ENCODE measurements at regions not wholly inside any gene's neighbourhood (a gene's known extent, or its start where the extent isn't known, plus 50 kb on each side); places are given as distances from the start of the nearest gene placed in this dataset.

- intact Hi-C loops (cut with DNase I) = no loop called here
- no peak for ATAC-seq
- no peak for DNase-seq (ENCODE audit: missing footprints)
Measured at GRCh38 chr11:80846442-80846841, 1405.6 kb upstream of the TENM4 start.

- no peak for DNase-seq (ENCODE audit: missing footprints)
- intact Hi-C loops (cut with DNase I) = no loop called here
- no peak for ATAC-seq
Measured at GRCh38 chr11:80844110-80844819, 1403.4 kb upstream of the TENM4 start.

GRCh38 chr11:80843266-80843974, 1402.6 kb upstream of the TENM4 start:
- intact Hi-C loops (cut with DNase I) = no loop called here
- no peak for DNase-seq (ENCODE audit: missing footprints)
- ATAC-seq = no peak

GRCh38 chr11:80842246-80842645, 1401.4 kb upstream of the TENM4 start:
- intact Hi-C loops (cut with DNase I) = no loop called here
- DNase-seq (ENCODE audit: missing footprints) = no peak
- ATAC-seq = no peak

- DNase-seq (ENCODE audit: missing footprints) (no peak), ATAC-seq (no peak)
- intact Hi-C loops (cut with DNase I) = no loop called here
Measured at GRCh38 chr11:80841675-80842074, 1400.8 kb upstream of the TENM4 start.

- intact Hi-C loops (cut with DNase I) = no loop called here
- ATAC-seq = no peak
- no peak for DNase-seq (ENCODE audit: missing footprints)
Measured at GRCh38 chr11:80838153-80838552, 1397.3 kb upstream of the TENM4 start.

GRCh38 chr11:80837051-80837450, 1396.2 kb upstream of the TENM4 start:
- no peak for ATAC-seq
- intact Hi-C loops (cut with DNase I) = no loop called here

GRCh38 chr11:80831374-80831773, 1390.5 kb upstream of the TENM4 start:
- no peak for DNase-seq (ENCODE audit: missing footprints)
- ATAC-seq = no peak
- intact Hi-C loops (cut with DNase I) = no loop called here

More at GRCh38 chr11:80837051-80837450, 1396.2 kb upstream of the TENM4 start:
- DNase-seq (ENCODE audit: missing footprints) = no peak

GRCh38 chr11:80827781-80828180, 1387.0 kb upstream of the TENM4 start:
- intact Hi-C loops (cut with DNase I) = no loop called here
- ATAC-seq = no peak
- DNase-seq (ENCODE audit: missing footprints) = no peak

- intact Hi-C loops (cut with DNase I) = no loop called here
- ATAC-seq (no peak), DNase-seq (ENCODE audit: missing footprints) (no peak)
Measured at GRCh38 chr11:80826808-80827207, 1386.0 kb upstream of the TENM4 start.

- ATAC-seq (no peak), DNase-seq (ENCODE audit: missing footprints) (no peak)
- intact Hi-C loops (cut with DNase I) = no loop called here
Measured at GRCh38 chr11:80822308-80822707, 1381.5 kb upstream of the TENM4 start.

GRCh38 chr11:80819271-80819670, 1378.4 kb upstream of the TENM4 start:
- intact Hi-C loops (cut with DNase I) = no loop called here
- ATAC-seq (no peak), DNase-seq (ENCODE audit: missing footprints) (no peak)

GRCh38 chr11:80816966-80817365, 1376.1 kb upstream of the TENM4 start:
- ATAC-seq (no peak), DNase-seq (ENCODE audit: missing footprints) (no peak)
- intact Hi-C loops (cut with DNase I) = no loop called here

GRCh38 chr11:80816454-80816847, 1375.6 kb upstream of the TENM4 start:
- intact Hi-C loops (cut with DNase I) = no loop called here
- no peak for DNase-seq (ENCODE audit: missing footprints)
- ATAC-seq = no peak

GRCh38 chr11:80815752-80816453, 1375.1 kb upstream of the TENM4 start:
- ATAC-seq = no peak
- intact Hi-C loops (cut with DNase I) = no loop called here
- no peak for DNase-seq (ENCODE audit: missing footprints)

- DNase-seq (ENCODE audit: missing footprints) (no peak), ATAC-seq (no peak)
- intact Hi-C loops (cut with DNase I) = no loop called here
Measured at GRCh38 chr11:80814813-80815212, 1374.0 kb upstream of the TENM4 start.

GRCh38 chr11:80810695-80811094, 1369.9 kb upstream of the TENM4 start:
- intact Hi-C loops (cut with DNase I) = no loop called here
- ATAC-seq (no peak), DNase-seq (ENCODE audit: missing footprints) (no peak)

GRCh38 chr11:80798174-80798573, 1357.3 kb upstream of the TENM4 start:
- intact Hi-C loops (cut with DNase I) = no loop called here
- ATAC-seq (no peak), DNase-seq (ENCODE audit: missing footprints) (no peak)

- no peak for ATAC-seq
- DNase-seq (ENCODE audit: missing footprints) = no peak
- intact Hi-C loops (cut with DNase I) = no loop called here
Measured at GRCh38 chr11:80783561-80783960, 1342.7 kb upstream of the TENM4 start.
